A549 (cell line): ENCODE measurements at regions not wholly inside any gene's neighbourhood (a gene's known extent, or its start where the extent isn't known, plus 50 kb on each side); places are given as distances from the start of the nearest gene placed in this dataset.

ENCODE experiments used
- CHD2 ChIP-seq: fragments of 150-350 bp; IDR thresholded peaks from 2 replicates; pipeline ENCODE4 v1.6.1; 2014; ENCODE audit warnings: low read length; ENCODE audit not compliant: partially characterized antibody
- EP300 ChIP-seq, 2 experiments: fragments of >200 bp; sonication (Bioruptor Twin); formaldehyde crosslinking; IDR thresholded peaks; 2 replicates in 1 of 2; 3 replicates in 1 of 2; pipeline ENCODE4 v1.6.1; 2016 to 2017
- FOSL2 ChIP-seq, 2 experiments: fragments of 450-650 bp in 1 of 2; fragments of >200 bp in 1 of 2; sonication (Bioruptor Twin) in 1 of 2; formaldehyde crosslinking; IDR thresholded peaks; 2 replicates each; pipeline versions ENCODE4 v1.5.0 to v1.6.1; 2016 to 2020; ENCODE audit warnings: mild to moderate bottlenecking in 1 of 2, moderate library complexity in 1 of 2
- MAFK ChIP-seq: fragments of 450-650 bp; IDR thresholded peaks from 2 replicates; pipeline ENCODE4 v1.6.1; 2014; ENCODE audit not compliant: partially characterized antibody
- MAZ ChIP-seq: fragments of 150-350 bp; IDR thresholded peaks from 2 replicates; pipeline ENCODE4 v1.6.1; 2014; ENCODE audit warnings: antibody characterized with exemption, low read depth, low read length, borderline replicate concordance
- MYC ChIP-seq: IDR thresholded peaks from 2 replicates; pipeline ENCODE4 v1.6.1; 2012; ENCODE audit warnings: mild to moderate bottlenecking, inconsistent platforms, low read length, improper control_type of control experiment, borderline replicate concordance
- ZFP36 ChIP-seq: fragments of 450-650 bp; IDR thresholded peaks from 2 replicates; pipeline ENCODE4 v1.6.1; 2014; ENCODE audit warnings: borderline replicate concordance; ENCODE audit not compliant: partially characterized antibody
- TF ChIP-seq, protein P1 (sequence below): fragments of >200 bp; sonication (Bioruptor Twin); formaldehyde crosslinking; IDR thresholded peaks from 3 replicates; pipeline ENCODE4 v1.5.1; 2016
- TF ChIP-seq, protein P2 (sequence below): fragments of >200 bp; sonication (Bioruptor Twin); formaldehyde crosslinking; IDR thresholded peaks from 3 replicates; pipeline ENCODE4 v1.6.1; 2016
- TF ChIP-seq, protein P3 (sequence below): fragments of 450-650 bp; IDR thresholded peaks from 2 replicates; pipeline ENCODE4 v1.6.1; 2014; ENCODE audit warnings: antibody characterized with exemption

DNA sequence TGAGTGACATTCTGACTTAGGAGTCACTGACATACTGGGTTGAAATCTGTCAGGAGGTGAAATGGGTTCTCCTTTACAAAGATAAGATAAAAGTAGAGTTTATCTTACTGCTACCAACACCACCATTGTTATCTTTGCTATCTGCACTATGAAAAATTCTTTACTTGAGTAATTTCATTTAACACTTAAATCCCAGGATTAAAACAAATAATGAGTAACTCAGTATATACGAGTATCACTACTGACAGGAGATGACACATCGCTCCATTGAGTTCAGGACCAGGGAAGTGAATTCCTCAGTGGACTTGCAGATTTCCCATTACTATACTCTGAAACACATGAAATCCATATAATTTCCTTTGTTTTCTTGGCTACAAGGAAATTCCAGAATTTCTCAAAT lies 242.1 kb upstream of the NLRP1 start:
- TF ChIP-seq FOSL2 (IDR thresholded peaks at IDR 0.05) (no peak), FOSL2 (CRISPR knock-in tag; IDR thresholded peaks at IDR 0.05) (peak; percentile 48), CHD2 (no peak), EP300 (IDR thresholded peaks at IDR 0.05) (no peak), MAZ (no peak), MAFK (no peak), MYC (no peak), ZFP36 (no peak)
- TF ChIP-seq, protein P1, sequence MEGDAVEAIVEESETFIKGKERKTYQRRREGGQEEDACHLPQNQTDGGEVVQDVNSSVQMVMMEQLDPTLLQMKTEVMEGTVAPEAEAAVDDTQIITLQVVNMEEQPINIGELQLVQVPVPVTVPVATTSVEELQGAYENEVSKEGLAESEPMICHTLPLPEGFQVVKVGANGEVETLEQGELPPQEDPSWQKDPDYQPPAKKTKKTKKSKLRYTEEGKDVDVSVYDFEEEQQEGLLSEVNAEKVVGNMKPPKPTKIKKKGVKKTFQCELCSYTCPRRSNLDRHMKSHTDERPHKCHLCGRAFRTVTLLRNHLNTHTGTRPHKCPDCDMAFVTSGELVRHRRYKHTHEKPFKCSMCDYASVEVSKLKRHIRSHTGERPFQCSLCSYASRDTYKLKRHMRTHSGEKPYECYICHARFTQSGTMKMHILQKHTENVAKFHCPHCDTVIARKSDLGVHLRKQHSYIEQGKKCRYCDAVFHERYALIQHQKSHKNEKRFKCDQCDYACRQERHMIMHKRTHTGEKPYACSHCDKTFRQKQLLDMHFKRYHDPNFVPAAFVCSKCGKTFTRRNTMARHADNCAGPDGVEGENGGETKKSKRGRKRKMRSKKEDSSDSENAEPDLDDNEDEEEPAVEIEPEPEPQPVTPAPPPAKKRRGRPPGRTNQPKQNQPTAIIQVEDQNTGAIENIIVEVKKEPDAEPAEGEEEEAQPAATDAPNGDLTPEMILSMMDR: no peak
- TF ChIP-seq, protein P2, sequence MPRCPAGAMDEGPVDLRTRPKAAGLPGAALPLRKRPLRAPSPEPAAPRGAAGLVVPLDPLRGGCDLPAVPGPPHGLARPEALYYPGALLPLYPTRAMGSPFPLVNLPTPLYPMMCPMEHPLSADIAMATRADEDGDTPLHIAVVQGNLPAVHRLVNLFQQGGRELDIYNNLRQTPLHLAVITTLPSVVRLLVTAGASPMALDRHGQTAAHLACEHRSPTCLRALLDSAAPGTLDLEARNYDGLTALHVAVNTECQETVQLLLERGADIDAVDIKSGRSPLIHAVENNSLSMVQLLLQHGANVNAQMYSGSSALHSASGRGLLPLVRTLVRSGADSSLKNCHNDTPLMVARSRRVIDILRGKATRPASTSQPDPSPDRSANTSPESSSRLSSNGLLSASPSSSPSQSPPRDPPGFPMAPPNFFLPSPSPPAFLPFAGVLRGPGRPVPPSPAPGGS: no peak
- TF ChIP-seq, protein P3, sequence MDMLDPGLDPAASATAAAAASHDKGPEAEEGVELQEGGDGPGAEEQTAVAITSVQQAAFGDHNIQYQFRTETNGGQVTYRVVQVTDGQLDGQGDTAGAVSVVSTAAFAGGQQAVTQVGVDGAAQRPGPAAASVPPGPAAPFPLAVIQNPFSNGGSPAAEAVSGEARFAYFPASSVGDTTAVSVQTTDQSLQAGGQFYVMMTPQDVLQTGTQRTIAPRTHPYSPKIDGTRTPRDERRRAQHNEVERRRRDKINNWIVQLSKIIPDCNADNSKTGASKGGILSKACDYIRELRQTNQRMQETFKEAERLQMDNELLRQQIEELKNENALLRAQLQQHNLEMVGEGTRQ: no peak
